ENCODE measurements at regions not wholly inside any gene's neighbourhood (a gene's known extent, or its start where the extent isn't known, plus 50 kb on each side); places are given as distances from the start of the nearest gene placed in this dataset.

DNA sequence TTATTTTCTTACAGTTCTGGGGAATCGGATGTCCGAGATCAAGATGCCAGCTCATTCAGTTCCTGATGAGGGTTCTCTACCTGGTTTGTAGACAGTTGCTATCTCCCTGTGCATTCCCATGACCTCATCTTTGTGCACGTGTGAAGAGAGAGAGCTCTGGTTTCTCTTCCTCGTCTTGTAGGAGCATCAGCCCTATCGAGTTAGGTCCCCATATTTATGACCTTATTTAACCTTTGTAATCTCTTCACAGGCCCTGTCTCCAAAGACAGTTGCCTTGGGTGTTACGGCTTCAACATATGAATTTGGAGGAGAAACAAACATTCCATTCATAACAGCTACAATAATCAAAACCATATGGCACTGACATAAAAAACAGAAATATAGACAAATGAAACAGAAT lies 455.3 kb downstream of the HACE1 start:
- FAIRE-seq (no peak), ATAC-seq (no peak), DNase-seq (ENCODE audit: low spot score) (no peak)
- Histone ChIP-seq H2AFZ (ENCODE audit: low read length) (no peak overlapping the region), H3K27me3 (ENCODE audit: control insufficient read depth in 1 of 2, insufficient read depth in 2 of 2, low read length in 2 of 2) (no peaks in the 10 kb centered on the region), H3K79me2 (ENCODE audit: insufficient read depth, low read length) (no peaks in the 10 kb centered on the region), H3K9me3 (ENCODE audit: low read length) (no peaks in the 10 kb centered on the region), H3K4me3 (replicated peaks in 1 of 3; ENCODE audit: insufficient read depth in 1 of 3, low read depth in 2 of 3, low read length in 3 of 3) (no peak overlapping the region), H3K36me3 (replicated peaks in 1 of 2; ENCODE audit: control insufficient read depth in 1 of 2, insufficient read depth in 2 of 2, low read length in 2 of 2) (no peaks in the 10 kb centered on the region), H4K20me1 (ENCODE audit: insufficient read depth, low read length) (no peaks in the 10 kb centered on the region), H3K27ac (ENCODE audit: extremely low read length, insufficient read depth, low read length) (no peak overlapping the region), H3K9ac (ENCODE audit: insufficient read depth, low read depth, low read length) (no peak overlapping the region), H3K4me1 (ENCODE audit: insufficient read depth, low read length) (no peaks in the 10 kb centered on the region), H3K4me2 (ENCODE audit: low read depth, low read length) (no peak overlapping the region)
- ChIA-PET POLR2A (no interaction called here), CTCF (ENCODE audit: low intra/inter-chr PET ratio, low total read pairs) (no interaction called here)
- BruUV-seq (replicated peaks), result no TSS peak
- WGBS (ENCODE audit: low lambda C conversion rate), result 1% methylated on average over 6 of the region's 6 CpGs
- TF ChIP-seq NR2F6 (IDR thresholded peaks at IDR 0.05) (no peak), NR2F6 (CRISPR knock-in tag; IDR thresholded peaks at IDR 0.05) (no peak)
- intact Hi-C loops (cut with micrococcal nuclease; ENCODE audit: unreplicated experiment) (no loop called here), in situ Hi-C loops (cut with HindIII; ENCODE audit: extremely low pct_ligation_motif_present, low pct_unique_long_range_greater_than_20kb) (no loop called here)

DNA sequence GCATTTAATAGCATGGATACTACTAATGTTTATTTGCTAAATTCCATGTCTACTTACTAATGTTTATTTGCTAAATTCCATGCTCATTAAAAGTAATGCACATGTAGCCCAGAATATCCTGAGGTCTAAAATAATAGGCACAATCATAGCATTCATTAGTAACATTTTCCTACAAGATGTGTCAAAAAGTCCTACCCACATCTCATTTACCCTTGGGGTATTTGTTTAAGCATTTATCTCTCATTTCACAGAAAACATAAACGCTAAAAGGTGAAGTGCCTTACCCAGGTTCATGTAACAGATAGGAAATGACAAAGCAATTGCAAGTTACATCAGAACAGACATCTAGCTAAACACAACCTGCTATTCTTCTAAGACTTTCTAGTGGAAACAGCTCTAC lies 457.1 kb downstream of the HACE1 start:
- Histone ChIP-seq H3K9me3 (ENCODE audit: low read length) (no peaks in the 10 kb centered on the region), H2AFZ (ENCODE audit: low read length) (no peak overlapping the region), H3K4me1 (ENCODE audit: insufficient read depth, low read length) (no peaks in the 10 kb centered on the region), H3K4me2 (ENCODE audit: low read depth, low read length) (no peak overlapping the region), H3K4me3 (replicated peaks in 1 of 3; ENCODE audit: insufficient read depth in 1 of 3, low read depth in 2 of 3, low read length in 3 of 3) (no peak overlapping the region), H4K20me1 (ENCODE audit: insufficient read depth, low read length) (no peaks in the 10 kb centered on the region), H3K27me3 (ENCODE audit: control insufficient read depth in 1 of 2, insufficient read depth in 2 of 2, low read length in 2 of 2) (no peaks in the 10 kb centered on the region; a peak in 1 of 5 replicates), H3K27ac (ENCODE audit: extremely low read length, insufficient read depth, low read length) (no peak overlapping the region), H3K36me3 (replicated peaks in 1 of 2; ENCODE audit: control insufficient read depth in 1 of 2, insufficient read depth in 2 of 2, low read length in 2 of 2) (no peaks in the 10 kb centered on the region), H3K9ac (ENCODE audit: insufficient read depth, low read depth, low read length) (no peak overlapping the region), H3K79me2 (ENCODE audit: insufficient read depth, low read length) (no peaks in the 10 kb centered on the region)
- ChIA-PET CTCF (ENCODE audit: low intra/inter-chr PET ratio, low total read pairs) (no interaction called here), POLR2A (no interaction called here)
- TF ChIP-seq ZNF720 (CRISPR knock-in tag; IDR thresholded peaks at IDR 0.05), result no peak
- TF ChIP-seq, protein P1, sequence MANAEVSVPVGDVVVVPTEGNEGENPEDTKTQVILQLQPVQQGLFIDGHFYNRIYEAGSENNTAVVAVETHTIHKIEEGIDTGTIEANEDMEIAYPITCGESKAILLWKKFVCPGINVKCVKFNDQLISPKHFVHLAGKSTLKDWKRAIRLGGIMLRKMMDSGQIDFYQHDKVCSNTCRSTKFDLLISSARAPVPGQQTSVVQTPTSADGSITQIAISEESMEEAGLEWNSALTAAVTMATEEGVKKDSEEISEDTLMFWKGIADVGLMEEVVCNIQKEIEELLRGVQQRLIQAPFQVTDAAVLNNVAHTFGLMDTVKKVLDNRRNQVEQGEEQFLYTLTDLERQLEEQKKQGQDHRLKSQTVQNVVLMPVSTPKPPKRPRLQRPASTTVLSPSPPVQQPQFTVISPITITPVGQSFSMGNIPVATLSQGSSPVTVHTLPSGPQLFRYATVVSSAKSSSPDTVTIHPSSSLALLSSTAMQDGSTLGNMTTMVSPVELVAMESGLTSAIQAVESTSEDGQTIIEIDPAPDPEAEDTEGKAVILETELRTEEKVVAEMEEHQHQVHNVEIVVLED (CRISPR knock-in tag; IDR thresholded peaks at IDR 0.05; ENCODE audit: borderline replicate concordance), result no peak
- TF ChIP-seq ZNF878 (CRISPR knock-in tag; IDR thresholded peaks at IDR 0.05), result no peak
- no peak for TF ChIP-seq KDM5A (IDR thresholded peaks at IDR 0.05; ENCODE audit: borderline replicate concordance, low read length)
- TF ChIP-seq, protein P2, sequence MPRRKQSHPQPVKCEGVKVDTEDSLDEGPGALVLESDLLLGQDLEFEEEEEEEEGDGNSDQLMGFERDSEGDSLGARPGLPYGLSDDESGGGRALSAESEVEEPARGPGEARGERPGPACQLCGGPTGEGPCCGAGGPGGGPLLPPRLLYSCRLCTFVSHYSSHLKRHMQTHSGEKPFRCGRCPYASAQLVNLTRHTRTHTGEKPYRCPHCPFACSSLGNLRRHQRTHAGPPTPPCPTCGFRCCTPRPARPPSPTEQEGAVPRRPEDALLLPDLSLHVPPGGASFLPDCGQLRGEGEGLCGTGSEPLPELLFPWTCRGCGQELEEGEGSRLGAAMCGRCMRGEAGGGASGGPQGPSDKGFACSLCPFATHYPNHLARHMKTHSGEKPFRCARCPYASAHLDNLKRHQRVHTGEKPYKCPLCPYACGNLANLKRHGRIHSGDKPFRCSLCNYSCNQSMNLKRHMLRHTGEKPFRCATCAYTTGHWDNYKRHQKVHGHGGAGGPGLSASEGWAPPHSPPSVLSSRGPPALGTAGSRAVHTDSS (CRISPR knock-in tag; conservative IDR thresholded peaks at IDR 0.05), result no peak
- BruUV-seq (replicated peaks), result no TSS peak
- intact Hi-C loops (cut with micrococcal nuclease; ENCODE audit: unreplicated experiment), result no loop called here
- FAIRE-seq (no peak), DNase-seq (ENCODE audit: low spot score) (no peak), ATAC-seq (no peak)
- in situ Hi-C loops (cut with HindIII; ENCODE audit: extremely low pct_ligation_motif_present, low pct_unique_long_range_greater_than_20kb), result no loop called here
- WGBS (ENCODE audit: low lambda C conversion rate), result 0% methylated on average over 1 of the region's 1 CpG

All from HepG2 (cell line).